H9 (cell line): ENCODE measurements at regions not wholly inside any gene's neighbourhood (a gene's known extent, or its start where the extent isn't known, plus 50 kb on each side); places are given as distances from the start of the nearest gene placed in this dataset.

ENCODE experiments used
- DNase-seq: peaks from one replicate; pipeline ENCODE4 v3.0.0-alpha.2; 2017
- H2AFZ ChIP-seq: one replicate; pipeline ENCODE4 v1.6.1; 2013; ENCODE audit warnings: mild to moderate bottlenecking, low read length, control low read depth, moderate library complexity
- H2AK5ac ChIP-seq: 2 replicates; pipeline ENCODE4 v1.6.1; 2013; ENCODE audit warnings: low read length, control low read depth, mixed read lengths; ENCODE audit not compliant: insufficient read length
- H2BK120ac ChIP-seq: one replicate; pipeline ENCODE4 v1.6.1; 2013; ENCODE audit warnings: low read depth, mild to moderate bottlenecking, low read length, control low read depth, inconsistent platforms; ENCODE audit not compliant: poor library complexity, severe bottlenecking
- H2BK12ac ChIP-seq: 2 replicates; pipeline ENCODE4 v1.6.1; 2013; ENCODE audit warnings: low read length, control low read depth, mixed read lengths, low read depth; ENCODE audit not compliant: insufficient read length
- H2BK15ac ChIP-seq: 2 replicates; pipeline ENCODE4 v1.6.1; 2013; ENCODE audit warnings: low read depth, low read length, control low read depth
- H2BK20ac ChIP-seq: one replicate; pipeline ENCODE4 v1.6.1; 2013; ENCODE audit warnings: low read depth, mild to moderate bottlenecking, low read length, control low read depth, inconsistent platforms; ENCODE audit not compliant: poor library complexity, severe bottlenecking
- H2BK5ac ChIP-seq: 2 replicates; pipeline ENCODE4 v1.6.1; 2013; ENCODE audit warnings: low read length, control low read depth, mixed read lengths; ENCODE audit not compliant: insufficient read length
- H3K14ac ChIP-seq: 2 replicates; pipeline ENCODE4 v1.6.1; 2013; ENCODE audit warnings: low read length, control low read depth; ENCODE audit not compliant: insufficient read depth
- H3K18ac ChIP-seq: 2 replicates; pipeline ENCODE4 v1.6.1; 2013; ENCODE audit warnings: low read depth, mild to moderate bottlenecking, mixed read lengths, low read length, control low read depth; ENCODE audit not compliant: insufficient read length
- H3K23ac ChIP-seq: 2 replicates; pipeline ENCODE4 v1.6.1; 2013; ENCODE audit warnings: low read length, control low read depth, mixed read lengths, low read depth; ENCODE audit not compliant: insufficient read length
- H3K23me2 ChIP-seq: 2 replicates; pipeline ENCODE4 v1.6.1; 2013; ENCODE audit warnings: low read depth, mild to moderate bottlenecking, mixed read lengths, low read length, control low read depth; ENCODE audit not compliant: insufficient read length, poor library complexity, severe bottlenecking
- H3K27ac ChIP-seq: 2 replicates; pipeline ENCODE4 v1.5.1; 2013; ENCODE audit warnings: low read length, control low read depth, mixed read lengths, low read depth; ENCODE audit not compliant: insufficient read length
- H3K27me3 ChIP-seq: 2 replicates; pipeline ENCODE4 v1.6.1; 2013; ENCODE audit warnings: low read length, control low read depth, inconsistent platforms; ENCODE audit not compliant: insufficient read depth
- H3K4ac ChIP-seq: 2 replicates; pipeline ENCODE4 v1.6.1; 2013; ENCODE audit warnings: low read depth, mild to moderate bottlenecking, control low read depth, inconsistent platforms, low read length, moderate library complexity
- H3K4me1 ChIP-seq: 2 replicates; pipeline ENCODE4 v1.6.1; 2013; ENCODE audit warnings: low read length, control low read depth, inconsistent platforms; ENCODE audit not compliant: insufficient read depth
- H3K4me2 ChIP-seq: 2 replicates; pipeline ENCODE4 v1.6.1; 2013; ENCODE audit warnings: low read length, control low read depth, mixed read lengths; ENCODE audit not compliant: insufficient read length, insufficient read depth
- H3K56ac ChIP-seq: 2 replicates; pipeline ENCODE4 v1.6.1; 2013; ENCODE audit warnings: low read depth, mild to moderate bottlenecking, mixed read lengths, low read length, control low read depth; ENCODE audit not compliant: insufficient read length
- H3K79me1 ChIP-seq: 2 replicates; pipeline ENCODE4 v1.6.1; 2013; ENCODE audit warnings: low read depth, mild to moderate bottlenecking, moderate library complexity, low read length, control low read depth, inconsistent platforms; ENCODE audit not compliant: insufficient read depth, poor library complexity, severe bottlenecking
- H3K79me2 ChIP-seq: 2 replicates; pipeline ENCODE4 v1.6.1; 2013; ENCODE audit warnings: low read length, control low read depth, inconsistent platforms; ENCODE audit not compliant: insufficient read depth
- H3K9ac ChIP-seq: 2 replicates; pipeline ENCODE4 v1.6.1; 2013; ENCODE audit warnings: low read length, control low read depth, mixed read lengths; ENCODE audit not compliant: insufficient read length; ENCODE audit errors: extremely low read depth
- H3K9me3 ChIP-seq: one replicate; pipeline ENCODE4 v1.6.1; 2013; ENCODE audit warnings: low read depth, low read length, inconsistent platforms; ENCODE audit not compliant: control insufficient read depth
- H3T11ph ChIP-seq: one replicate; pipeline ENCODE4 v1.6.1; 2013; ENCODE audit warnings: mild to moderate bottlenecking, low read length, control low read depth, inconsistent platforms
- H4K20me1 ChIP-seq: one replicate; pipeline ENCODE4 v1.6.1; 2013; ENCODE audit not compliant: control insufficient read depth, insufficient read length, insufficient read depth
- H4K5ac ChIP-seq: 2 replicates; pipeline ENCODE4 v1.6.1; 2013; ENCODE audit warnings: low read depth, mild to moderate bottlenecking, mixed read lengths, low read length, control low read depth; ENCODE audit not compliant: insufficient read length
- H4K8ac ChIP-seq: replicated peaks from 2 replicates; pipeline ENCODE4 v1.6.1; 2013; ENCODE audit warnings: low read length, control low read depth, mixed read lengths, low read depth; ENCODE audit not compliant: insufficient read length
- H4K91ac ChIP-seq: 2 replicates; pipeline ENCODE4 v1.6.1; 2013; ENCODE audit warnings: low read depth, mild to moderate bottlenecking, moderate library complexity, mixed read lengths, low read length, control low read depth; ENCODE audit not compliant: insufficient read length
- H3K27ac Mint-ChIP-seq, 3 experiments: 2 replicates in 2 of 3; 3 replicates in 1 of 3; pipeline ENCODE4 v1.8.0; 2020 to 2021; ENCODE audit warnings: mixed read lengths in 3 of 3, mild to moderate bottlenecking in 1 of 3, moderate library complexity in 1 of 3
- H3K27me3 Mint-ChIP-seq: 2 replicates; pipeline ENCODE4 v1.8.0; 2021; ENCODE audit warnings: low read depth, mild to moderate bottlenecking, moderate library complexity, mixed read lengths
- H3K36me3 Mint-ChIP-seq, 3 experiments: 2 replicates in 2 of 3; 3 replicates in 1 of 3; pipeline ENCODE4 v1.8.0; 2020 to 2021; ENCODE audit warnings: low read depth in 3 of 3, mixed read lengths in 3 of 3; ENCODE audit not compliant: insufficient read depth in 1 of 3
- H3K4me1 Mint-ChIP-seq, 2 experiments: 2 replicates each; pipeline ENCODE4 v1.8.0; 2020; ENCODE audit warnings: mixed read lengths in 2 of 2
- H3K4me3 Mint-ChIP-seq, 2 experiments: 2 replicates in 1 of 2; 3 replicates in 1 of 2; pipeline ENCODE4 v1.8.0; 2020 to 2021; ENCODE audit warnings: mild to moderate bottlenecking in 2 of 2, mixed read lengths in 2 of 2, moderate library complexity in 1 of 2
- H3K9me3 Mint-ChIP-seq, 2 experiments: 2 replicates in 1 of 2; 3 replicates in 1 of 2; pipeline ENCODE4 v1.8.0; 2020; ENCODE audit warnings: mild to moderate bottlenecking in 2 of 2, mixed read lengths in 2 of 2, moderate library complexity in 1 of 2
- WGBS: extraction: QIAGEN DNeasy Blood & Tissue Kit; methylation state at CpG from one replicate; pipeline ENCODE4 v1.1.7; 2013; ENCODE audit warnings: missing lambda C conversion rate, low lambda C conversion rate, mixed read lengths; ENCODE audit not compliant: insufficient read length; ENCODE audit errors: extremely low coverage; 5-methylcytosine and 5-hydroxymethylcytosine counted together
- TF ChIP-seq, protein P1 (sequence below): fragments of 200-600 bp; sonication (generic); conservative IDR thresholded peaks from 3 replicates; pipeline ENCODE4 v1.8.0; 2021; ENCODE audit warnings: antibody characterized with exemption, mild to moderate bottlenecking

DNA sequence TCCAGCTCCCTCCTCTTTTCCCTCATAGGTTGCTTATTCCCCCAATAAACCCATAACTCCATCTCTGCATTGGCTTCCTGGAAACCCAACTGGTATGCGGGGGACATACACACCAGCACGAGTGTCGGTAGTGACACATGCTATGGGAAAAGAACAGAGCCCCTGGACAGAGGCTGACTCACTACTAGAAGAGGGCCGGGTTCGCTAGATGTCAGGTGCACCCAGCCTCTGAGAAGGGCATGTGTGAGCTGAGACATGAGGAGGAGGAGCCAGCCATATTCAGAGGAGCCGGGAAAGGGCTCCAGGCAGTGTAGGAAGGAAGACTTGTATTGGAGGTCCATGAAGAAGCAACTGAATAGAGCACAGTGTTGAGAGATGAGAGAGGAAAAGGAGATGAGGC lies 241.1 kb downstream of the SOX9 start:
- Histone ChIP-seq H3K23ac (no peak overlapping the region), H4K8ac (no peak overlapping the region), H3K27me3 (no peaks in the 10 kb centered on the region), H3T11ph (no peak overlapping the region), H3K9ac (no peak overlapping the region), H2BK120ac (no peak overlapping the region), H3K4me1 (no peaks in the 10 kb centered on the region), H2BK15ac (no peak overlapping the region), H2BK5ac (no peak overlapping the region), H3K4me2 (no peak overlapping the region), H3K56ac (no peak overlapping the region), H4K91ac (no peak overlapping the region), H2AFZ (no peak overlapping the region), H3K79me2 (no peaks in the 10 kb centered on the region), H3K27ac (no peak overlapping the region), H3K23me2 (no peaks in the 10 kb centered on the region), H2AK5ac (no peak overlapping the region), H4K20me1 (no peaks in the 10 kb centered on the region), H3K14ac (no peak overlapping the region), H3K9me3 (no peaks in the 10 kb centered on the region), H3K18ac (no peak overlapping the region), H3K79me1 (no peaks in the 10 kb centered on the region), H4K5ac (no peak overlapping the region), H2BK20ac (no peak overlapping the region), H2BK12ac (no peak overlapping the region), H3K4ac (no peak overlapping the region)
- H3K4me3 Mint-ChIP-seq = no peak overlapping the region
- WGBS = no CpG with 5 or more reads among the region's 6 CpGs
- no peaks in the 10 kb centered on the region for H3K36me3 Mint-ChIP-seq
- no peak for DNase-seq
- peaks cover 3 to 4% of the 10 kb centered on the region in 2 experiments; a peak in 3 of 4 replicates for H3K4me1 Mint-ChIP-seq
- no peak overlapping the region; a peak in 1 of 7 replicates for H3K27ac Mint-ChIP-seq
- peaks cover 9% of the 10 kb centered on the region for H3K27me3 Mint-ChIP-seq
- TF ChIP-seq, protein P1, sequence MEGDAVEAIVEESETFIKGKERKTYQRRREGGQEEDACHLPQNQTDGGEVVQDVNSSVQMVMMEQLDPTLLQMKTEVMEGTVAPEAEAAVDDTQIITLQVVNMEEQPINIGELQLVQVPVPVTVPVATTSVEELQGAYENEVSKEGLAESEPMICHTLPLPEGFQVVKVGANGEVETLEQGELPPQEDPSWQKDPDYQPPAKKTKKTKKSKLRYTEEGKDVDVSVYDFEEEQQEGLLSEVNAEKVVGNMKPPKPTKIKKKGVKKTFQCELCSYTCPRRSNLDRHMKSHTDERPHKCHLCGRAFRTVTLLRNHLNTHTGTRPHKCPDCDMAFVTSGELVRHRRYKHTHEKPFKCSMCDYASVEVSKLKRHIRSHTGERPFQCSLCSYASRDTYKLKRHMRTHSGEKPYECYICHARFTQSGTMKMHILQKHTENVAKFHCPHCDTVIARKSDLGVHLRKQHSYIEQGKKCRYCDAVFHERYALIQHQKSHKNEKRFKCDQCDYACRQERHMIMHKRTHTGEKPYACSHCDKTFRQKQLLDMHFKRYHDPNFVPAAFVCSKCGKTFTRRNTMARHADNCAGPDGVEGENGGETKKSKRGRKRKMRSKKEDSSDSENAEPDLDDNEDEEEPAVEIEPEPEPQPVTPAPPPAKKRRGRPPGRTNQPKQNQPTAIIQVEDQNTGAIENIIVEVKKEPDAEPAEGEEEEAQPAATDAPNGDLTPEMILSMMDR = no peak
- no peaks in the 10 kb centered on the region; a peak in 2 of 5 replicates for H3K9me3 Mint-ChIP-seq
